DOHH2 (cell line): ENCODE measurements at regions not wholly inside any gene's neighbourhood (a gene's known extent, or its start where the extent isn't known, plus 50 kb on each side); places are given as distances from the start of the nearest gene placed in this dataset.

Experiments
- H3F3A ChIP-seq: fragments of 200-600 bp; sonication (generic), shearing (Covaris generic); 2 replicates; pipeline ENCODE4 v1.6.0; 2016; ENCODE audit warnings: antibody characterized with exemption, mild to moderate bottlenecking; ENCODE audit not compliant: control insufficient read depth, insufficient read depth
- H3K27ac ChIP-seq: fragments of 200-600 bp; sonication (generic); 2 replicates; pipeline ENCODE4 v1.5.1; 2014; ENCODE audit warnings: low read depth, mild to moderate bottlenecking, low read length, moderate library complexity
- H3K27me3 ChIP-seq: fragments of 200-600 bp; sonication (generic); 2 replicates; pipeline ENCODE4 v1.6.1; 2014; ENCODE audit warnings: mild to moderate bottlenecking, low read length, mixed read lengths; ENCODE audit not compliant: control insufficient read depth
- H3K36me3 ChIP-seq: fragments of 200-600 bp; sonication (generic); 2 replicates; pipeline ENCODE4 v1.6.1; 2014; ENCODE audit warnings: mild to moderate bottlenecking, low read length, moderate library complexity, mixed read lengths; ENCODE audit not compliant: control insufficient read depth
- H3K4me1 ChIP-seq: fragments of 200-600 bp; sonication (generic); 2 replicates; pipeline ENCODE4 v1.6.1; 2014; ENCODE audit warnings: mild to moderate bottlenecking, low read length, mixed read lengths; ENCODE audit not compliant: control insufficient read depth
- H3K4me2 ChIP-seq: fragments of 200-600 bp; sonication (generic); 2 replicates; pipeline ENCODE4 v1.6.0; 2014; ENCODE audit warnings: mild to moderate bottlenecking, low read length, moderate library complexity
- H3K4me3 ChIP-seq: fragments of 200-600 bp; sonication (generic); 2 replicates; pipeline ENCODE4 v1.5.1; 2014; ENCODE audit warnings: mild to moderate bottlenecking, low read length, mixed read lengths
- H3K79me2 ChIP-seq: fragments of 200-600 bp; sonication (generic); 2 replicates; pipeline ENCODE4 v1.6.1; 2014; ENCODE audit warnings: mild to moderate bottlenecking, low read length, mixed read lengths; ENCODE audit not compliant: control insufficient read depth
- H3K9me2 ChIP-seq: fragments of 200-600 bp; sonication (generic); replicated peaks from 2 replicates; pipeline ENCODE4 v1.6.1; 2014; ENCODE audit warnings: mild to moderate bottlenecking, low read length, mixed read lengths; ENCODE audit not compliant: control insufficient read depth
- H3K9me3 ChIP-seq: fragments of 200-600 bp; sonication (generic); 2 replicates; pipeline ENCODE4 v1.6.1; 2014; ENCODE audit warnings: antibody characterized with exemption, low read length, mixed read lengths; ENCODE audit not compliant: control insufficient read depth, insufficient read depth
- H4K20me1 ChIP-seq: fragments of 200-600 bp; sonication (generic); 2 replicates; pipeline ENCODE4 v1.6.0; 2014; ENCODE audit warnings: low read depth, mild to moderate bottlenecking, antibody characterized with exemption, low read length, moderate library complexity; ENCODE audit not compliant: control insufficient read depth, insufficient read depth
- EZH2phosphoT487 ChIP-seq: fragments of 200-600 bp; sonication (generic); IDR thresholded peaks from 2 replicates; pipeline ENCODE4 v1.6.1; 2017; ENCODE audit warnings: borderline replicate concordance, mild to moderate bottlenecking, antibody characterized with exemption, low read length, moderate library complexity, mixed read lengths
- TF ChIP-seq, protein P1 (sequence below): fragments of 200-600 bp; sonication (generic); IDR thresholded peaks from one replicate; pipeline ENCODE4 v1.5.1; 2014; ENCODE audit warnings: antibody characterized with exemption, mild to moderate bottlenecking, low read depth, low read length; ENCODE audit not compliant: poor library complexity, severe bottlenecking

DNA sequence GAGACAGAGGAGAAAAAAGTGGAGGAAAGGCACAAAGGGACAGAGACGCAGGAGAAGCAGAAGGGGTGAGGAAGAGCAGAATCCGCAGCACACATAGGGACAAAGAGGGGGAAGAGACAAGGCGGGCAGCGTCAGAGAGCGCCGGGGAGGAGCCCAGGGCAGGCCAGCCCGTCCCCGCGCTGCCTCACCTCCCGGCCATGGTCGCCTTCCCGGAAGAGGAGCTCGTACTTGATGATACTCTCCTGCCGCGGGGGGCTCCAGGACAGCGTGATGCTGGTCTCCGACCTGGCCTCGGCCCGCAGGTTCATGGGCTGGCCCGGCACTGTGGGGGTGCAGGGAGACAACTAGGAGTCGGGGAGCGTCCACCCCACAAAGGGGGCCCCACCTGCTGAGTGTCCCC, 100.6 kb downstream of the PTPRS start:
- H3K79me2 ChIP-seq, result no peaks in the 10 kb centered on the region
- TF ChIP-seq EZH2phosphoT487, result no peak
- TF ChIP-seq, protein P1, sequence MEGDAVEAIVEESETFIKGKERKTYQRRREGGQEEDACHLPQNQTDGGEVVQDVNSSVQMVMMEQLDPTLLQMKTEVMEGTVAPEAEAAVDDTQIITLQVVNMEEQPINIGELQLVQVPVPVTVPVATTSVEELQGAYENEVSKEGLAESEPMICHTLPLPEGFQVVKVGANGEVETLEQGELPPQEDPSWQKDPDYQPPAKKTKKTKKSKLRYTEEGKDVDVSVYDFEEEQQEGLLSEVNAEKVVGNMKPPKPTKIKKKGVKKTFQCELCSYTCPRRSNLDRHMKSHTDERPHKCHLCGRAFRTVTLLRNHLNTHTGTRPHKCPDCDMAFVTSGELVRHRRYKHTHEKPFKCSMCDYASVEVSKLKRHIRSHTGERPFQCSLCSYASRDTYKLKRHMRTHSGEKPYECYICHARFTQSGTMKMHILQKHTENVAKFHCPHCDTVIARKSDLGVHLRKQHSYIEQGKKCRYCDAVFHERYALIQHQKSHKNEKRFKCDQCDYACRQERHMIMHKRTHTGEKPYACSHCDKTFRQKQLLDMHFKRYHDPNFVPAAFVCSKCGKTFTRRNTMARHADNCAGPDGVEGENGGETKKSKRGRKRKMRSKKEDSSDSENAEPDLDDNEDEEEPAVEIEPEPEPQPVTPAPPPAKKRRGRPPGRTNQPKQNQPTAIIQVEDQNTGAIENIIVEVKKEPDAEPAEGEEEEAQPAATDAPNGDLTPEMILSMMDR, result no peak
- H3K4me1 ChIP-seq, result no peaks in the 10 kb centered on the region
- no peaks in the 10 kb centered on the region for H3K9me3 ChIP-seq
- no peaks in the 10 kb centered on the region for H3F3A ChIP-seq
- no peak overlapping the region for H3K4me2 ChIP-seq
- no peak overlapping the region for H3K4me3 ChIP-seq
- no peak overlapping the region for H3K27ac ChIP-seq
- H3K27me3 ChIP-seq, result no peaks in the 10 kb centered on the region
- no peaks in the 10 kb centered on the region for H3K9me2 ChIP-seq
- H4K20me1 ChIP-seq, result no peaks in the 10 kb centered on the region
- H3K36me3 ChIP-seq, result no peaks in the 10 kb centered on the region

DNA sequence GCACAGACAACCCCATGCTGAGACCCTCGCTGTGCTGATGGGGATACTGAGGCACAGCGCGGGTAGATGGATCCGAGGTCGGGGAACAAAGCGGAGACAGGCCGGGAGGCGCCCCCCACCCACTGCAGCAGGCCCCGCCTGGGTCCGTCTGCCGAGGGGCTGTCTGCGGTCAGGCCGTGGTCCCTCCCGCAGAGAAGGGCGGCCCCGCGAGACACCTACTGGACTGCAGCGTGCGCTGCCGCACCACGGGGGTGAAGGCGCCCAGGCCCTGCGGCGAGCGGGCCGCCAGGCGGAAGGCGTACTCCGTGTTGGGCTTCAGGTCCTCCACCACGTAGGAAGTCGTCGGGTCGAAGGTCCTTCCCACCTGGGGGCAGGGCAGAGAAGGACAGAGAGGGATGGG, 101.9 kb downstream of the PTPRS start:
- Histone ChIP-seq H3K27me3 (no peaks in the 10 kb centered on the region), H3K36me3 (no peaks in the 10 kb centered on the region), H3K9me2 (no peaks in the 10 kb centered on the region), H3K79me2 (no peaks in the 10 kb centered on the region), H4K20me1 (no peaks in the 10 kb centered on the region), H3K4me1 (no peaks in the 10 kb centered on the region), H3K27ac (no peak overlapping the region), H3K4me2 (no peak overlapping the region), H3F3A (no peaks in the 10 kb centered on the region), H3K9me3 (no peaks in the 10 kb centered on the region), H3K4me3 (no peak overlapping the region)
- TF ChIP-seq, protein P1, result no peak
- no peak for TF ChIP-seq EZH2phosphoT487

DNA sequence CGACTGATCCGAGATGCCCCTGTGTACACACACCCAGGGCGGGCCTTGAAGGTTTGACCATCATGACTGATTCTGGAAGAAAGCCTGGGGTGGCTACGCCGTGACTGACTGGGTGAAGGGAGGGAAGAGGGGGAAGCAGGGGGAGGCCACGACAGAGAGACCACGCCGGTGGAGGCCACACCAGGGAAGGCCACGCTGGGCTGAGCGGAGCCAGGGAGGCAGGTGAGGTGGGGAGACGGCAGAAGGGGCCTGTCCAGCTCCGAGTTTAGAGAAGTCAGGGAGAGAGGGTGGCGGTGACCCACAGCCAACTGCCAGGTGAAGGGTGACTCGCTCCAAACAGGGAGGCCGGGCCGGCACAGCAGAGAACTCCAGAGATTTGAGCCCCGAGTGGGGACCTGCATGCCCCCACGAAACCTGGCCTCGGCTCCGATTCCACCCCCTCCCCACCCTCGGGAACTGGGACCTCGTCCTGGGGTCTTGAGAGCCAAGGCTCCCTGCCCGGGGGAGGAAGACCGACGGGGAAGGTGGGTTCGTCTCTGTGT, 102.6 kb downstream of the PTPRS start:
- Histone ChIP-seq H3K9me2 (no peaks in the 10 kb centered on the region), H3K4me1 (no peaks in the 10 kb centered on the region), H3K27ac (no peak overlapping the region), H3K79me2 (no peaks in the 10 kb centered on the region), H3K4me3 (no peak overlapping the region), H4K20me1 (no peaks in the 10 kb centered on the region), H3K27me3 (no peaks in the 10 kb centered on the region), H3F3A (no peaks in the 10 kb centered on the region), H3K4me2 (no peak overlapping the region), H3K9me3 (no peaks in the 10 kb centered on the region), H3K36me3 (no peaks in the 10 kb centered on the region)
- TF ChIP-seq, protein P1, result no peak
- no peak for TF ChIP-seq EZH2phosphoT487
